ENCODE measurements at regions not wholly inside any gene's neighbourhood (a gene's known extent, or its start where the extent isn't known, plus 50 kb on each side); places are given as distances from the start of the nearest gene placed in this dataset.

- Histone ChIP-seq H3K4me1 (ENCODE audit: control insufficient read depth in 2 of 2, insufficient read depth in 2 of 2, low read length in 2 of 2) (no peaks in the 10 kb centered on the region), H3K27me3 (ENCODE audit: control insufficient read depth in 2 of 2, insufficient read depth in 1 of 2, low read length in 1 of 2) (no peaks in the 10 kb centered on the region), H3K9me3 (ENCODE audit: control insufficient read depth in 2 of 2, insufficient read depth in 1 of 2, low read length in 1 of 2) (no peaks in the 10 kb centered on the region), H3K36me3 (ENCODE audit: control insufficient read depth in 2 of 2, insufficient read depth in 2 of 2, low read length in 1 of 2) (no peaks in the 10 kb centered on the region), H3K4me3 (ENCODE audit: low read length in 2 of 2) (no peak overlapping the region), H3K27ac (ENCODE audit: low read depth in 1 of 2, low read length in 1 of 2) (no peak overlapping the region)
- no peak for DNase-seq (ENCODE audit: low read depth in 6 of 9, low spot score in 9 of 9)
- 88% methylated on average over 1 of the region's 1 CpG for WGBS
Measured at GRCh38 chrX:15191830-15192229, 78.1 kb downstream of the ASB9 start.

DNA sequence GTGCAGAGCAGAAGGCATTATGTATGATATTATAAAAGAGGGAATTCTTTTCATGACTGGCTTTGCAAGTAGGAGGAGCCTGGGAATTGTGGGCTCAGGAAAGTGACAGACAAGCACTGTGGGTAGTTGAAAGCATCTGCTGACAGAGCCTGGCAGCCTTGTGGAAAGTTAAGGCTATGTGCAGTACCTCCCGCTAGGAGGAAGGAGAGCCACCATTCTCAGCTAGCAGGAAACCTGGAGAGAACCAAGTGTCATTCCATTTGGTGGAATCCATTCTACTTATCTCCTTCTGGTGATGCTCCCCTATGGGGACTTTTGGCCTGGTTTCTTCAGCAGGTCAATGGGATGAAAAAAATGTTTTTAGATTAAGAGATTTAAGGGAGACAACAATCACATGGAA, 81.8 kb downstream of the ASB9 start:
- Histone ChIP-seq H3K27ac (ENCODE audit: low read depth in 1 of 2, low read length in 1 of 2) (no peak overlapping the region), H3K4me3 (ENCODE audit: low read length in 2 of 2) (no peak overlapping the region), H3K9me3 (ENCODE audit: control insufficient read depth in 2 of 2, insufficient read depth in 1 of 2, low read length in 1 of 2) (no peaks in the 10 kb centered on the region), H3K4me1 (ENCODE audit: control insufficient read depth in 2 of 2, insufficient read depth in 2 of 2, low read length in 2 of 2) (no peaks in the 10 kb centered on the region), H3K36me3 (ENCODE audit: control insufficient read depth in 2 of 2, insufficient read depth in 2 of 2, low read length in 1 of 2) (no peaks in the 10 kb centered on the region), H3K27me3 (ENCODE audit: control insufficient read depth in 2 of 2, insufficient read depth in 1 of 2, low read length in 1 of 2) (no peaks in the 10 kb centered on the region)
- DNase-seq (ENCODE audit: low read depth in 6 of 9, low spot score in 9 of 9), result no peak
- WGBS, result 95% methylated on average over 1 of the region's 1 CpG

DNA sequence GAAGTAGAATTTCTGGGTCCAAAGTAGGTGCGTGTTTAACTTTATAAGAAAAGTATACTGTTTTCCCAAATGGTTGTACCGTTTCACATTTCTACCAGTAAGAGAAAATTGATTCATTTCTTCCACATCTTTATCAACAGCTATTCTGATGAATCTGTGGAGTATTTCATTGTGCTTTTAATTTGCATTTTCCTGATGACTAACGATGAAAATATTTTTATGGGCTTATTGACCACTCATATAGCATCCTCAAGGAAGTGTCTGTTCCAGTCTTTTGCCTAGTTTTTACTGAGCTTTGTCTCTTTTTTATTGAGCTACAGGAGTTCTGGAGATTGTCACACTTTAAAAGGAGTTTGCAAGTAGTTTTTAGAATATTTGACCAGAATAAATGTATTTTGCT, 92.6 kb downstream of the ASB9 start:
- 94% methylated on average over 3 of the region's 3 CpGs for WGBS
- no peak for DNase-seq (ENCODE audit: low read depth in 6 of 9, low spot score in 9 of 9)
- no peak overlapping the region for H3K4me3 ChIP-seq (ENCODE audit: low read length in 2 of 2)
- H3K27ac ChIP-seq (ENCODE audit: low read depth in 1 of 2, low read length in 1 of 2), result no peak overlapping the region
- no peaks in the 10 kb centered on the region for H3K36me3 ChIP-seq (ENCODE audit: control insufficient read depth in 2 of 2, insufficient read depth in 2 of 2, low read length in 1 of 2)
- no peaks in the 10 kb centered on the region for H3K27me3 ChIP-seq (ENCODE audit: control insufficient read depth in 2 of 2, insufficient read depth in 1 of 2, low read length in 1 of 2)
- no peaks in the 10 kb centered on the region for H3K4me1 ChIP-seq (ENCODE audit: control insufficient read depth in 2 of 2, insufficient read depth in 2 of 2, low read length in 2 of 2)
- no peaks in the 10 kb centered on the region for H3K9me3 ChIP-seq (ENCODE audit: control insufficient read depth in 2 of 2, insufficient read depth in 1 of 2, low read length in 1 of 2)

GRCh38 chrX:15173411-15173810, 96.5 kb downstream of the ASB9 start:
- H3K9me3 ChIP-seq (ENCODE audit: control insufficient read depth in 2 of 2, insufficient read depth in 1 of 2, low read length in 1 of 2), result no peaks in the 10 kb centered on the region
- H3K4me1 ChIP-seq (ENCODE audit: control insufficient read depth in 2 of 2, insufficient read depth in 2 of 2, low read length in 2 of 2), result no peaks in the 10 kb centered on the region
- H3K36me3 ChIP-seq (ENCODE audit: control insufficient read depth in 2 of 2, insufficient read depth in 2 of 2, low read length in 1 of 2), result no peaks in the 10 kb centered on the region
- H3K27me3 ChIP-seq (ENCODE audit: control insufficient read depth in 2 of 2, insufficient read depth in 1 of 2, low read length in 1 of 2), result no peaks in the 10 kb centered on the region
- no peak overlapping the region for H3K4me3 ChIP-seq (ENCODE audit: low read length in 2 of 2)
- no peak overlapping the region for H3K27ac ChIP-seq (ENCODE audit: low read depth in 1 of 2, low read length in 1 of 2)
- DNase-seq (ENCODE audit: low read depth in 6 of 9, low spot score in 9 of 9), result no peak
- WGBS, result 92% methylated on average over 5 of the region's 5 CpGs

- WGBS, result 8% methylated on average over 2 of the region's 2 CpGs
- DNase-seq (ENCODE audit: low read depth in 6 of 9, low spot score in 9 of 9), result no peak
- Histone ChIP-seq H3K27ac (ENCODE audit: low read depth in 1 of 2, low read length in 1 of 2) (no peak overlapping the region), H3K4me1 (ENCODE audit: control insufficient read depth in 2 of 2, insufficient read depth in 2 of 2, low read length in 2 of 2) (no peaks in the 10 kb centered on the region), H3K4me3 (ENCODE audit: low read length in 2 of 2) (no peak overlapping the region), H3K9me3 (ENCODE audit: control insufficient read depth in 2 of 2, insufficient read depth in 1 of 2, low read length in 1 of 2) (no peaks in the 10 kb centered on the region), H3K36me3 (ENCODE audit: control insufficient read depth in 2 of 2, insufficient read depth in 2 of 2, low read length in 1 of 2) (no peaks in the 10 kb centered on the region), H3K27me3 (ENCODE audit: control insufficient read depth in 2 of 2, insufficient read depth in 1 of 2, low read length in 1 of 2) (no peaks in the 10 kb centered on the region)
Measured at GRCh38 chrX:15170927-15171326, 99.0 kb downstream of the ASB9 start.

GRCh38 chrX:15167826-15168225, 102.1 kb downstream of the ASB9 start:
- H3K27me3 ChIP-seq (ENCODE audit: control insufficient read depth in 2 of 2, insufficient read depth in 1 of 2, low read length in 1 of 2), result no peaks in the 10 kb centered on the region

GRCh38 chrX:15165832-15166231, 104.1 kb downstream of the ASB9 start:
- WGBS, result 93% methylated on average over 4 of the region's 4 CpGs
- Histone ChIP-seq H3K4me1 (ENCODE audit: control insufficient read depth in 2 of 2, insufficient read depth in 2 of 2, low read length in 2 of 2) (no peaks in the 10 kb centered on the region), H3K27me3 (ENCODE audit: control insufficient read depth in 2 of 2, insufficient read depth in 1 of 2, low read length in 1 of 2) (no peaks in the 10 kb centered on the region), H3K4me3 (ENCODE audit: low read length in 2 of 2) (no peak overlapping the region), H3K36me3 (ENCODE audit: control insufficient read depth in 2 of 2, insufficient read depth in 2 of 2, low read length in 1 of 2) (no peaks in the 10 kb centered on the region), H3K27ac (ENCODE audit: low read depth in 1 of 2, low read length in 1 of 2) (no peak overlapping the region), H3K9me3 (ENCODE audit: control insufficient read depth in 2 of 2, insufficient read depth in 1 of 2, low read length in 1 of 2) (no peaks in the 10 kb centered on the region)
- DNase-seq (ENCODE audit: low read depth in 6 of 9, low spot score in 9 of 9), result no peak

More at GRCh38 chrX:15167826-15168225, 102.1 kb downstream of the ASB9 start:
- WGBS, result 95% methylated on average over 3 of the region's 3 CpGs
- Histone ChIP-seq H3K27ac (ENCODE audit: low read depth in 1 of 2, low read length in 1 of 2) (no peak overlapping the region), H3K9me3 (ENCODE audit: control insufficient read depth in 2 of 2, insufficient read depth in 1 of 2, low read length in 1 of 2) (no peaks in the 10 kb centered on the region), H3K4me3 (ENCODE audit: low read length in 2 of 2) (no peak overlapping the region), H3K36me3 (ENCODE audit: control insufficient read depth in 2 of 2, insufficient read depth in 2 of 2, low read length in 1 of 2) (no peaks in the 10 kb centered on the region), H3K4me1 (ENCODE audit: control insufficient read depth in 2 of 2, insufficient read depth in 2 of 2, low read length in 2 of 2) (no peaks in the 10 kb centered on the region)
- no peak for DNase-seq (ENCODE audit: low read depth in 6 of 9, low spot score in 9 of 9)

- Histone ChIP-seq H3K36me3 (ENCODE audit: control insufficient read depth in 2 of 2, insufficient read depth in 2 of 2, low read length in 1 of 2) (no peaks in the 10 kb centered on the region), H3K27me3 (ENCODE audit: control insufficient read depth in 2 of 2, insufficient read depth in 1 of 2, low read length in 1 of 2) (no peaks in the 10 kb centered on the region)
- 96% methylated on average over 3 of the region's 3 CpGs for WGBS
Measured at GRCh38 chrX:15163131-15163530, 106.8 kb downstream of the ASB9 start.

DNA sequence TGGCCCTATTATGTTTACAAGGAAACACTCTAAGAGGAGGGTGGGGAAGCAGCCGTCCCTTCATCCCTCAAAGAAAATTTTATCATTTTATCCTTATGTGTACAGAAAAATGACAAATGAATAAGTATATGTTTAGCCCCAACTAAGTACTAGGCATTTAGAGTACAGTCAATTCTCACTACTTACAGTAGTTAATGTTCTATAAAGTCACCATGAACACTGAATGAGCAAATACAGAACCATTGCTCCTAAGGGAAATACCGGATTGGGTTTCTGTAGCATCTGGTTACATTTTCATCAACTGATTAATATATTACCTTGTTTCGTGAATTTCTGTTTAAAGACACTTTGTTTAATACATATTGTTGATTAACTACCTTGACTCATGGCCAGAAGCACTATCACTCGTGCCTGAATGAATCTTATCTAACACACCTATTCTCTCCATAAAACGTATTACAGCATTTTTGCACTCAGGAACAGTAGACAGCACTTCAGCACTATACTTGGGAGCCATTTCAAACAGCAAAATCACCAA, 109.3 kb downstream of the ASB9 start:
- no peaks in the 10 kb centered on the region for H3K36me3 ChIP-seq (ENCODE audit: control insufficient read depth in 2 of 2, insufficient read depth in 2 of 2, low read length in 1 of 2)
- no peaks in the 10 kb centered on the region for H3K27me3 ChIP-seq (ENCODE audit: control insufficient read depth in 2 of 2, insufficient read depth in 1 of 2, low read length in 1 of 2)
- no peak for DNase-seq (ENCODE audit: low read depth in 6 of 9, low spot score in 9 of 9)
- H3K4me1 ChIP-seq (ENCODE audit: control insufficient read depth in 2 of 2, insufficient read depth in 2 of 2, low read length in 2 of 2), result peaks cover 0 to 3% of the 10 kb centered on the region in 2 donors
- no peaks in the 10 kb centered on the region for H3K9me3 ChIP-seq (ENCODE audit: control insufficient read depth in 2 of 2, insufficient read depth in 1 of 2, low read length in 1 of 2)
- WGBS, result 94% methylated on average over 5 of the region's 5 CpGs
- H3K4me3 ChIP-seq (ENCODE audit: low read length in 2 of 2), result no peak overlapping the region
- no peak overlapping the region for H3K27ac ChIP-seq (ENCODE audit: low read depth in 1 of 2, low read length in 1 of 2)

More at GRCh38 chrX:15163131-15163530, 106.8 kb downstream of the ASB9 start:
- H3K27ac ChIP-seq (ENCODE audit: low read depth in 1 of 2, low read length in 1 of 2), result no peak overlapping the region
- H3K9me3 ChIP-seq (ENCODE audit: control insufficient read depth in 2 of 2, insufficient read depth in 1 of 2, low read length in 1 of 2), result no peaks in the 10 kb centered on the region
- no peak for DNase-seq (ENCODE audit: low read depth in 6 of 9, low spot score in 9 of 9)
- peaks cover 0 to 1% of the 10 kb centered on the region in 2 donors for H3K4me1 ChIP-seq (ENCODE audit: control insufficient read depth in 2 of 2, insufficient read depth in 2 of 2, low read length in 2 of 2)
- no peak overlapping the region for H3K4me3 ChIP-seq (ENCODE audit: low read length in 2 of 2)
